Ishikawa (cell line): ENCODE measurements at regions not wholly inside any gene's neighbourhood (a gene's known extent, or its start where the extent isn't known, plus 50 kb on each side); places are given as distances from the start of the nearest gene placed in this dataset.

Experiments
- CEBPB ChIP-seq: IDR thresholded peaks from 2 replicates; pipeline ENCODE4 v1.6.1; 2012
- CREB1 ChIP-seq: IDR thresholded peaks from 2 replicates; pipeline ENCODE4 v1.6.1; 2012; ENCODE audit warnings: low read depth
- EGR1 ChIP-seq: IDR thresholded peaks from 2 replicates; pipeline ENCODE4 v1.6.1; 2012
- EP300 ChIP-seq: IDR thresholded peaks from 2 replicates; pipeline ENCODE4 v1.6.1; 2012; ENCODE audit warnings: borderline replicate concordance
- RAD21 ChIP-seq: IDR thresholded peaks from 2 replicates; pipeline ENCODE4 v1.6.1; 2012; ENCODE audit warnings: low read depth
- TAF1 ChIP-seq: IDR thresholded peaks from 2 replicates; pipeline ENCODE4 v1.6.1; 2012; ENCODE audit warnings: low read depth, mild to moderate bottlenecking
- TEAD4 ChIP-seq: IDR thresholded peaks from 2 replicates; pipeline ENCODE4 v1.6.1; 2012
- YY1 ChIP-seq: IDR thresholded peaks from 2 replicates; pipeline ENCODE4 v1.6.1; 2012; ENCODE audit warnings: low read depth
- ZBTB7A ChIP-seq: IDR thresholded peaks from 2 replicates; pipeline ENCODE4 v1.6.1; 2012; ENCODE audit warnings: low read depth
- TF ChIP-seq, protein P1 (sequence below): IDR thresholded peaks from 2 replicates; pipeline ENCODE4 v1.6.1; 2012
- TF ChIP-seq, protein P2 (sequence below): IDR thresholded peaks from 2 replicates; pipeline ENCODE4 v1.6.1; 2012
- TF ChIP-seq, protein P3 (sequence below): IDR thresholded peaks from 2 replicates; pipeline ENCODE4 v1.6.1; 2012; ENCODE audit warnings: low read depth, mild to moderate bottlenecking

DNA sequence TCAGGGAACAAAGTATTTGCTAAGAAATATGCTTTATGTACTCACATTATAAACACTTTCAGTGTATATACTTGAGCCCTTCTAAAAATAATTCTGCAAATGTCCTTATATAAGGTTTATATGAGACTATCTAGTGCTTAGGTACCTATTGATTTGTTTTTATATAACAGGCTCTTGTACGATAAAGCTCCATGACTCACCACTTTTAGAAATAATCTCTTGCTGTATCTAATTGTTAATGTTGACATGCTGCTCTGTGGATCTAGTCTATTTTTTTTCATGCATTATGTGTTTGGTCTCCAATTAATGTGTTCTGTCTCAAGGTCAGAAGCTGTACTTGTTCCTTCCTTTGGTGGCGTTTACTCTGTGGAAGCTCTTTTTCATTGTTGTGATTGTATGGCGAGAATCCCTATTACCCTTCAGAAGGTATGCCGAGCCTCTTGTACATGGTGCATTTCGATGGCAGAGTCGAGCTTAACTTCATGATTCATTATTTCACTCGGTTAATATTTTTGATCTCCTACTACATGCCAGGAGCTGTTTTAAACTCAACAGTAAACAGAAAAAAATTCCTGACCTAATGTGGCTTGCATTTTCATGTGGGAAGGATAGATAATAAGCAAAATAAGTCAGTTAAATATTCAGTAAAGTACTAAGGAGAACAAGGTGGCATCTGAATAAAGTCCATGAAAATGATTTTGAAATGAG is 361.6 kb downstream of the COG6 start:
- no peak for TF ChIP-seq RAD21
- no peak for TF ChIP-seq EP300
- no peak for TF ChIP-seq TAF1
- no peak for TF ChIP-seq ZBTB7A
- TF ChIP-seq, protein P1, sequence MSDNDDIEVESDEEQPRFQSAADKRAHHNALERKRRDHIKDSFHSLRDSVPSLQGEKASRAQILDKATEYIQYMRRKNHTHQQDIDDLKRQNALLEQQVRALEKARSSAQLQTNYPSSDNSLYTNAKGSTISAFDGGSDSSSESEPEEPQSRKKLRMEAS, result no peak
- no peak for TF ChIP-seq CREB1
- TF ChIP-seq EGR1, result no peak
- TF ChIP-seq, protein P2, sequence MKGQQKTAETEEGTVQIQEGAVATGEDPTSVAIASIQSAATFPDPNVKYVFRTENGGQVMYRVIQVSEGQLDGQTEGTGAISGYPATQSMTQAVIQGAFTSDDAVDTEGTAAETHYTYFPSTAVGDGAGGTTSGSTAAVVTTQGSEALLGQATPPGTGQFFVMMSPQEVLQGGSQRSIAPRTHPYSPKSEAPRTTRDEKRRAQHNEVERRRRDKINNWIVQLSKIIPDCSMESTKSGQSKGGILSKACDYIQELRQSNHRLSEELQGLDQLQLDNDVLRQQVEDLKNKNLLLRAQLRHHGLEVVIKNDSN, result no peak
- TF ChIP-seq, protein P3, sequence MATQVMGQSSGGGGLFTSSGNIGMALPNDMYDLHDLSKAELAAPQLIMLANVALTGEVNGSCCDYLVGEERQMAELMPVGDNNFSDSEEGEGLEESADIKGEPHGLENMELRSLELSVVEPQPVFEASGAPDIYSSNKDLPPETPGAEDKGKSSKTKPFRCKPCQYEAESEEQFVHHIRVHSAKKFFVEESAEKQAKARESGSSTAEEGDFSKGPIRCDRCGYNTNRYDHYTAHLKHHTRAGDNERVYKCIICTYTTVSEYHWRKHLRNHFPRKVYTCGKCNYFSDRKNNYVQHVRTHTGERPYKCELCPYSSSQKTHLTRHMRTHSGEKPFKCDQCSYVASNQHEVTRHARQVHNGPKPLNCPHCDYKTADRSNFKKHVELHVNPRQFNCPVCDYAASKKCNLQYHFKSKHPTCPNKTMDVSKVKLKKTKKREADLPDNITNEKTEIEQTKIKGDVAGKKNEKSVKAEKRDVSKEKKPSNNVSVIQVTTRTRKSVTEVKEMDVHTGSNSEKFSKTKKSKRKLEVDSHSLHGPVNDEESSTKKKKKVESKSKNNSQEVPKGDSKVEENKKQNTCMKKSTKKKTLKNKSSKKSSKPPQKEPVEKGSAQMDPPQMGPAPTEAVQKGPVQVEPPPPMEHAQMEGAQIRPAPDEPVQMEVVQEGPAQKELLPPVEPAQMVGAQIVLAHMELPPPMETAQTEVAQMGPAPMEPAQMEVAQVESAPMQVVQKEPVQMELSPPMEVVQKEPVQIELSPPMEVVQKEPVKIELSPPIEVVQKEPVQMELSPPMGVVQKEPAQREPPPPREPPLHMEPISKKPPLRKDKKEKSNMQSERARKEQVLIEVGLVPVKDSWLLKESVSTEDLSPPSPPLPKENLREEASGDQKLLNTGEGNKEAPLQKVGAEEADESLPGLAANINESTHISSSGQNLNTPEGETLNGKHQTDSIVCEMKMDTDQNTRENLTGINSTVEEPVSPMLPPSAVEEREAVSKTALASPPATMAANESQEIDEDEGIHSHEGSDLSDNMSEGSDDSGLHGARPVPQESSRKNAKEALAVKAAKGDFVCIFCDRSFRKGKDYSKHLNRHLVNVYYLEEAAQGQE, result no peak
- no peak for TF ChIP-seq TEAD4
- no peak for TF ChIP-seq CEBPB
- TF ChIP-seq YY1, result no peak
